IMR-90 (cell line): ENCODE measurements at regions not wholly inside any gene's neighbourhood (a gene's known extent, or its start where the extent isn't known, plus 50 kb on each side); places are given as distances from the start of the nearest gene placed in this dataset.

Experiments
- MAFK ChIP-seq: IDR thresholded peaks from 2 replicates; pipeline ENCODE4 v1.6.1; 2012; ENCODE audit warnings: low read depth, low read length, improper control_type of control experiment
- MXI1 ChIP-seq: IDR thresholded peaks from 2 replicates; pipeline ENCODE4 v1.6.1; 2012; ENCODE audit warnings: low read depth, mild to moderate bottlenecking, low read length, moderate library complexity, borderline replicate concordance
- POLR2A ChIP-seq: IDR thresholded peaks from 2 replicates; pipeline ENCODE4 v1.6.1; 2012; ENCODE audit warnings: mild to moderate bottlenecking, low read depth, low read length
- RAD21 ChIP-seq: IDR thresholded peaks from 2 replicates; pipeline ENCODE4 v1.6.1; 2012; ENCODE audit warnings: low read length, improper control_type of control experiment
- TF ChIP-seq, protein P1 (sequence below): conservative IDR thresholded peaks from 2 replicates; pipeline ENCODE4 v1.5.1; 2012; ENCODE audit warnings: mild to moderate bottlenecking, low read depth, low read length, improper control_type of control experiment

DNA sequence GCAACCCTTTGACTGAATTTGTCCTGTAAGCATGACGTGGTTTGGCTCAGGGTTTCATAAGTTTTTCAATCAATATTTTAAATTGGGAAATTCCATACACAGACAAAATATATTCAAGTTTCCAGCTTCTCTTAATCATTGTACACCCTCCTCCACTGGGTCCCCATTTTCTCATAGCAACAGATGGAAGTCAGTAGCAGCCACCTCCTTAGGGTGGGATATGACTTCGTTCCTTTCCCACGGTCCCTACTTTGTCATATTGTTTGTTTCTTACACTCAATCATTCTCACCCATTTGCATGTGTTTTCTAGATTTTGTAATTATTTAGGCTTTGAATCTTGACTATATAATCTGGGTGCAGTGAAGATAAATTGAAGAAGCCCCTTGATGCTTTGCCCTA lies 664.5 kb upstream of the IGFBP7 start:
- TF ChIP-seq, protein P1, sequence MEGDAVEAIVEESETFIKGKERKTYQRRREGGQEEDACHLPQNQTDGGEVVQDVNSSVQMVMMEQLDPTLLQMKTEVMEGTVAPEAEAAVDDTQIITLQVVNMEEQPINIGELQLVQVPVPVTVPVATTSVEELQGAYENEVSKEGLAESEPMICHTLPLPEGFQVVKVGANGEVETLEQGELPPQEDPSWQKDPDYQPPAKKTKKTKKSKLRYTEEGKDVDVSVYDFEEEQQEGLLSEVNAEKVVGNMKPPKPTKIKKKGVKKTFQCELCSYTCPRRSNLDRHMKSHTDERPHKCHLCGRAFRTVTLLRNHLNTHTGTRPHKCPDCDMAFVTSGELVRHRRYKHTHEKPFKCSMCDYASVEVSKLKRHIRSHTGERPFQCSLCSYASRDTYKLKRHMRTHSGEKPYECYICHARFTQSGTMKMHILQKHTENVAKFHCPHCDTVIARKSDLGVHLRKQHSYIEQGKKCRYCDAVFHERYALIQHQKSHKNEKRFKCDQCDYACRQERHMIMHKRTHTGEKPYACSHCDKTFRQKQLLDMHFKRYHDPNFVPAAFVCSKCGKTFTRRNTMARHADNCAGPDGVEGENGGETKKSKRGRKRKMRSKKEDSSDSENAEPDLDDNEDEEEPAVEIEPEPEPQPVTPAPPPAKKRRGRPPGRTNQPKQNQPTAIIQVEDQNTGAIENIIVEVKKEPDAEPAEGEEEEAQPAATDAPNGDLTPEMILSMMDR = no peak
- TF ChIP-seq POLR2A = no peak
- no peak for TF ChIP-seq MAFK
- TF ChIP-seq MXI1 = no peak
- TF ChIP-seq RAD21 = no peak
